Spleen (tissue), 11 donors: ENCODE measurements at regions not wholly inside any gene's neighbourhood (a gene's known extent, or its start where the extent isn't known, plus 50 kb on each side); places are given as distances from the start of the nearest gene placed in this dataset.

ENCODE experiments used
- DNase-seq: peaks from one replicate; pipeline ENCODE4 v3.0.0-alpha.2; 2020
- H3K27ac ChIP-seq, 8 donors: fragments of 200-600 bp; sonication (generic) in 7 of 8; 1 replicate in 4 of 8; 2 replicates in 4 of 8; pipeline versions ENCODE4 v1.5.0 to v1.8.0; 2016 to 2021; ENCODE audit warnings: inconsistent platforms in 4 of 8, mild to moderate bottlenecking in 4 of 8, moderate library complexity in 1 of 8
- H3K27me3 ChIP-seq, 7 donors: fragments of 200-600 bp; sonication (generic) in 6 of 7; replicated peaks in 1 of 7; 1 replicate in 4 of 7; 2 replicates in 3 of 7; pipeline versions ENCODE4 v1.5.0 to v1.8.0; 2016 to 2021; ENCODE audit warnings: inconsistent platforms in 3 of 7, mild to moderate bottlenecking in 1 of 7
- H3K36me3 ChIP-seq, 6 donors: fragments of 200-600 bp; sonication (generic) in 5 of 6; 1 replicate in 4 of 6; 2 replicates in 2 of 6; pipeline versions ENCODE4 v1.5.0 to v1.8.0; 2016 to 2021; ENCODE audit warnings: inconsistent platforms in 2 of 6
- H3K4me1 ChIP-seq, 6 donors: fragments of 200-600 bp; sonication (generic) in 5 of 6; 1 replicate in 3 of 6; 2 replicates in 3 of 6; pipeline versions ENCODE4 v1.5.0 to v1.8.0; 2016 to 2021; ENCODE audit warnings: inconsistent platforms in 3 of 6
- H3K4me3 ChIP-seq, 8 donors: fragments of 200-600 bp; sonication (generic) in 7 of 8; 1 replicate in 4 of 8; 2 replicates in 4 of 8; pipeline versions ENCODE4 v1.5.0 to v1.8.0; 2016 to 2021; ENCODE audit warnings: inconsistent platforms in 4 of 8, mild to moderate bottlenecking in 4 of 8, moderate library complexity in 2 of 8
- H3K9me3 ChIP-seq, 8 donors: fragments of 200-600 bp; sonication (generic) in 7 of 8; 1 replicate in 4 of 8; 2 replicates in 4 of 8; pipeline versions ENCODE4 v1.5.0 to v1.8.0; 2016 to 2021; ENCODE audit warnings: inconsistent platforms in 4 of 8
- POLR2A ChIP-seq, 3 donors: fragments of 450-650 bp; IDR thresholded peaks; one replicate each; pipeline ENCODE4 v1.5.1; 2017; ENCODE audit warnings: antibody characterized with exemption in 3 of 3, mild to moderate bottlenecking in 1 of 3
- POLR2AphosphoS5 ChIP-seq, 3 donors: sonication (generic); formaldehyde crosslinking; IDR thresholded peaks; one replicate each; pipeline ENCODE4 v1.5.1; 2017; ENCODE audit warnings: antibody characterized with exemption in 3 of 3
- WGBS, 5 donors: extraction: QIAGEN DNeasy Blood & Tissue Kit in 3 of 5; methylation state at CpG; one replicate each; pipeline versions ENCODE4 v1.1.5 to v1.1.7; 2013 to 2018; 5-methylcytosine and 5-hydroxymethylcytosine counted together
- intact Hi-C: fragments of 100-400 bp; cut with DNase I; formaldehyde crosslinking; loops from one replicate; pipeline ENCODE4 v1.15.0; 2023; ENCODE audit warnings: low total_unique reads
- TF ChIP-seq, protein P1 (sequence below), 11 experiments: fragments of 200-600 bp in 7 of 11; fragments of 450-650 bp in 4 of 11; sonication (generic) in 4 of 11; IDR thresholded peaks in 8 of 11; conservative IDR thresholded peaks in 3 of 11; 1 replicate in 7 of 11; 2 replicates in 4 of 11; pipeline versions ENCODE4 v1.4.0 to v1.8.0; 2016 to 2021; ENCODE audit warnings: antibody characterized with exemption in 11 of 11, inconsistent platforms in 4 of 11, mild to moderate bottlenecking in 1 of 11
- donor health status: healthy with polysubstance abuse.
- donor health status: DM: no; HTN: no; CAD: no; lungs with moderate emphysema.
- donor health status: DM: no; HTN: no; CAD: no.
- donor health status: Bipolar disorder and iron deficiency.
- donor health status: healthy.
- donor health status: DM: no; HTN: no; CAD: no.
- donor health status: DM: yes; HTN: yes; CAD: no.

DNA sequence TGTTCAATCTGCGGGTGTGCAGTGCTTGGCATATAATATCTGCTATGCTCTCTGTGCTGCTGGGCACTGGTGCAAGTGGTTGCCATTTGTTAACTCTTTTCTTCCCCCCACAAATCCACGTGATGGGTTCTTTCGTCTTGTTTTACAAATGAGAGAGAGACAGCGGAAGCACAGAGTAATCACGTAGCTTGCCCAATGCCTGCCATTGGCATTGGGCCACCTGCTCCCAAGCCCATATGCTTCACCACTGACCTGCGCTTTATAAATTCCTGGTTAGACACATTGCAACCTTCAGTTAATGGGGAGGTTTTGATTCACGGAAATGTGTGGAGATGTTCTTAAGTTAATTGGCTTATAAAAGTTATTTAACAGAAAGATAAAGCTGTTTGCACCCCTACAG lies 194.8 kb upstream of the ADAMTS16 start:
- Histone ChIP-seq H3K36me3 (no peaks in the 10 kb centered on the region), H3K27ac (no peak overlapping the region), H3K4me3 (no peak overlapping the region), H3K27me3 (peaks cover 0 to 20% (median 0%) of the 10 kb centered on the region in 7 donors), H3K9me3 (no peaks in the 10 kb centered on the region), H3K4me1 (no peaks in the 10 kb centered on the region)
- no peak for DNase-seq
- 82 to 88% (median 86%) methylated on average over 7 of the region's 7 CpGs for WGBS, 5 donors
- intact Hi-C loops, result no loop called here
- no peak for TF ChIP-seq POLR2AphosphoS5 (IDR thresholded peaks at IDR 0.05)
- TF ChIP-seq, protein P1, sequence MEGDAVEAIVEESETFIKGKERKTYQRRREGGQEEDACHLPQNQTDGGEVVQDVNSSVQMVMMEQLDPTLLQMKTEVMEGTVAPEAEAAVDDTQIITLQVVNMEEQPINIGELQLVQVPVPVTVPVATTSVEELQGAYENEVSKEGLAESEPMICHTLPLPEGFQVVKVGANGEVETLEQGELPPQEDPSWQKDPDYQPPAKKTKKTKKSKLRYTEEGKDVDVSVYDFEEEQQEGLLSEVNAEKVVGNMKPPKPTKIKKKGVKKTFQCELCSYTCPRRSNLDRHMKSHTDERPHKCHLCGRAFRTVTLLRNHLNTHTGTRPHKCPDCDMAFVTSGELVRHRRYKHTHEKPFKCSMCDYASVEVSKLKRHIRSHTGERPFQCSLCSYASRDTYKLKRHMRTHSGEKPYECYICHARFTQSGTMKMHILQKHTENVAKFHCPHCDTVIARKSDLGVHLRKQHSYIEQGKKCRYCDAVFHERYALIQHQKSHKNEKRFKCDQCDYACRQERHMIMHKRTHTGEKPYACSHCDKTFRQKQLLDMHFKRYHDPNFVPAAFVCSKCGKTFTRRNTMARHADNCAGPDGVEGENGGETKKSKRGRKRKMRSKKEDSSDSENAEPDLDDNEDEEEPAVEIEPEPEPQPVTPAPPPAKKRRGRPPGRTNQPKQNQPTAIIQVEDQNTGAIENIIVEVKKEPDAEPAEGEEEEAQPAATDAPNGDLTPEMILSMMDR (IDR thresholded peaks at IDR 0.05 in 8 of 11, conservative IDR thresholded peaks at IDR 0.05 in 3 of 11), result no peak
- no peak for TF ChIP-seq POLR2A (IDR thresholded peaks at IDR 0.05)

DNA sequence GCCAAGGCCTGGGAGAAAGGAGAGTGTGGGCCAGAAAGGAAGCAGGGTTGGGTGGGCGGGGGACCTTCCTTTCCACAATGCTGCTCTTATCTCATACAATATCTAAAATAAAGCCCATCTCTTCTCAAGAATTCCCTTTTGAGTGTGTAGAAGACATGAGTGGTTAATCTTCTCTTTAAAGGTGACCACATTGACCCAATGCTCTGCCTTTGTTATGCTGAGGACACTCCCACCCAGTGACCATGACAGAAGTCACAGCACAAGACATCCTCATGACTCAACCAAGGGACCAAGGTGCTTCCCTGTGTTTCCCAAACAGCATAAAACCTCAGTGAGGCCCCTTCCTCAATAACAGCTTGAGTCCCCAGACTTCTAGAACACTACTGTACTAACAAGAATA lies 193.0 kb upstream of the ADAMTS16 start:
- Histone ChIP-seq H3K27ac (no peak overlapping the region), H3K27me3 (peaks cover 0 to 17% (median 0%) of the 10 kb centered on the region in 7 donors), H3K4me1 (no peaks in the 10 kb centered on the region), H3K4me3 (no peak overlapping the region), H3K9me3 (no peaks in the 10 kb centered on the region), H3K36me3 (no peaks in the 10 kb centered on the region)
- WGBS, 5 donors, result 67 to 93% (median 83%) methylated on average over 1 of the region's 1 CpG
- TF ChIP-seq POLR2A (IDR thresholded peaks at IDR 0.05) (no peak), POLR2AphosphoS5 (IDR thresholded peaks at IDR 0.05) (no peak)
- TF ChIP-seq, protein P1 (IDR thresholded peaks at IDR 0.05 in 8 of 11, conservative IDR thresholded peaks at IDR 0.05 in 3 of 11), result no peak
- intact Hi-C loops, result no loop called here
- no peak for DNase-seq

DNA sequence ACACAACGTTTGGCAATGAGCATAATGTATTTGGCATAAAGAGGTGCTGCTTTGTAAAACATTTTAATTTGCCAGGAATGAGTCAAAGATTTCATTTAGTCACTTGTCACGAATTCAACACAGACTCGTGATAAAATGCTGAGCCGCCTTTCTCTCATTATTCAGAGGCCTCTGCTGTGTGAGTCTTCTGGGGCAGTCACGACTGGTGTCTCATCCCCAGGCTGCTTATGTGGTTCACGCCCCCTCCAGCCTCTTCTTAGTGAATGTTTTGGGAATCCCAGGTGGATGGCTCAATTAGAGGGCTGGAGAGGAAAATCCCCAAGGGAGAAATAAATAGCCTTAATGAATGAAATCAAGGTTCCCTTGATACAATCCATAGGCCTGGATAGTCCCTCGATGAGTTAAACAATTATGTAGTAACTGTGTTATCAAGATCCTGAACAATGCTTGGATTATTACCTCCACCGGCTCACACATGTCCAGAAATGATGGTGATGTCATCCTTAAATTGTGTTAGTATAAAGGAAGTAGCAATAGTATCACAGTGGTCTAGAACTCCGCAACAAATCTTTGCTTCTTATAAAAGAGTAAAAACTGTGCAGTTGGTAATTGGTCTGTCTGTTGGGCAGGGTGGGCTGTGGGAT lies 192.1 kb upstream of the ADAMTS16 start:
- intact Hi-C loops, result no loop called here

DNA sequence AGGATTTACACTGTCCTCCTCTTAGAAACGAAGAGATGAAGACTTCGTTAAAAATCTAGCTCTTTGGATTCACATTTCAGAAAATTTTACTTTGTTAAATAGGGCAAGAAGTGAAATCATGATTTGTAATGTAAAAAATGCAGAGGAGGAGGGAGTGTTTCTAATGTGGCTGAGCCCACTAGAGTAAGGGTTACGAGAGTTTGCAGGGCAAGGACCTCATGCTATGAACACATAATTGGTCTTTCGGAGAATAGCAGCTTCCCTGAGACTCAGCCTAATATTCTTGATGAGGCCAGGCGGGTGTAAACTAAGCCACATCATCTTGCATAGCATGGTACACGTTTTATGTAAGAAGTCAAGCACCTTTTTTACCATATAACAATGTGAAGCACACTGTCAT lies 191.0 kb upstream of the ADAMTS16 start:
- intact Hi-C loops, result no loop called here
- TF ChIP-seq POLR2A (IDR thresholded peaks at IDR 0.05), result no peak
- TF ChIP-seq POLR2AphosphoS5 (IDR thresholded peaks at IDR 0.05), result no peak
- TF ChIP-seq, protein P1 (IDR thresholded peaks at IDR 0.05 in 8 of 11, conservative IDR thresholded peaks at IDR 0.05 in 3 of 11), result no peak
- no peaks in the 10 kb centered on the region for H3K9me3 ChIP-seq
- no peaks in the 10 kb centered on the region for H3K4me1 ChIP-seq
- H3K4me3 ChIP-seq, result no peak overlapping the region
- no peaks in the 10 kb centered on the region for H3K27me3 ChIP-seq
- no peaks in the 10 kb centered on the region for H3K36me3 ChIP-seq
- 40 to 57% (median 55%) methylated on average over 6 of the region's 6 CpGs for WGBS, 5 donors
- no peak overlapping the region for H3K27ac ChIP-seq
- DNase-seq, result no peak

More for the DNA sequence above, 192.1 kb upstream of the ADAMTS16 start:
- H3K4me3 ChIP-seq, result no peak overlapping the region
- no peaks in the 10 kb centered on the region for H3K9me3 ChIP-seq
- H3K27ac ChIP-seq, result no peak overlapping the region
- H3K4me1 ChIP-seq, result no peaks in the 10 kb centered on the region
- TF ChIP-seq POLR2A (IDR thresholded peaks at IDR 0.05) (no peak), POLR2AphosphoS5 (IDR thresholded peaks at IDR 0.05) (no peak)
- TF ChIP-seq, protein P1 (IDR thresholded peaks at IDR 0.05 in 8 of 11, conservative IDR thresholded peaks at IDR 0.05 in 3 of 11), result no peak
- H3K27me3 ChIP-seq, result peaks cover 0 to 8% (median 0%) of the 10 kb centered on the region in 7 donors
- 77 to 91% (median 80%) methylated on average over 9 of the region's 9 CpGs for WGBS, 5 donors
- DNase-seq, result no peak
- H3K36me3 ChIP-seq, result no peaks in the 10 kb centered on the region
